HepG2 (cell line): ENCODE measurements at regions not wholly inside any gene's neighbourhood (a gene's known extent, or its start where the extent isn't known, plus 50 kb on each side); places are given as distances from the start of the nearest gene placed in this dataset.

ENCODE experiments used
- ATAC-seq: fragments of 200-7000 bp; cut with Tn5 transposase; 3 replicates; pipeline ENCODE4 v1.9.1; 2020; ENCODE audit warnings: mild to moderate bottlenecking, moderate library complexity
- BruUV-seq: library from RNA; stranded (reverse); fragments of 400-500 nt; replicated peaks from 2 replicates; lab custom pipeline; 2021; lab: Mats Ljungman, UMichigan
- CTCF ChIA-PET: fragments of 300-600 bp; formaldehyde crosslinking; extraction: SDS; loops from one replicate; lab custom pipeline; 2021; ENCODE audit warnings: low total read pairs, inconsistent platforms, low intra/inter-chr PET ratio; lab: Yijun Ruan, JAX
- POLR2A ChIA-PET: fragments of 350-600 bp; sonication (Branson Sonifier 250); formaldehyde crosslinking; loops from one replicate; lab custom pipeline; 2020; ENCODE audit warnings: antibody characterized with exemption, inconsistent platforms; lab: Yijun Ruan, JAX
- DNase-seq: peaks from one replicate; pipeline ENCODE4 v3.0.0-alpha.2; 2015; ENCODE audit warnings: low spot score
- FAIRE-seq: peaks from 3 replicates; lab custom pipeline; 2011; peaks lifted over from hg19 to GRCh38; lab: Jason Lieb, UNC
- H2AFZ ChIP-seq: one replicate; pipeline ENCODE4 v1.6.1; 2011; ENCODE audit warnings: low read length, inconsistent platforms
- H3K27ac ChIP-seq: fragments of 300-600 bp; 3 replicates; pipeline ENCODE4 v1.8.0; 2011; ENCODE audit warnings: mixed run types, mild to moderate bottlenecking, mixed read lengths, low read length, inconsistent platforms; ENCODE audit not compliant: insufficient read depth; ENCODE audit errors: extremely low read length
- H3K27me3 ChIP-seq, 2 experiments: fragments of 200-600 bp in 1 of 2; 2 replicates in 1 of 2; 3 replicates in 1 of 2; pipeline versions ENCODE4 v1.6.0 to v1.8.0; 2011; ENCODE audit warnings: low read length in 2 of 2, mild to moderate bottlenecking in 2 of 2, moderate library complexity in 2 of 2, inconsistent platforms in 1 of 2; ENCODE audit not compliant: insufficient read depth in 2 of 2, control insufficient read depth in 1 of 2
- H3K36me3 ChIP-seq, 2 experiments: fragments of 200-600 bp in 1 of 2; replicated peaks in 1 of 2; 2 replicates in 1 of 2; 3 replicates in 1 of 2; pipeline versions ENCODE4 v1.5.1 to v1.8.0; 2011; ENCODE audit warnings: low read length in 2 of 2, inconsistent platforms in 1 of 2; ENCODE audit not compliant: insufficient read depth in 2 of 2, control insufficient read depth in 1 of 2
- H3K4me1 ChIP-seq: 2 replicates; pipeline ENCODE4 v1.5.1; 2012; ENCODE audit warnings: low read length, inconsistent platforms; ENCODE audit not compliant: insufficient read depth
- H3K4me2 ChIP-seq: 2 replicates; pipeline ENCODE4 v1.6.0; 2011; ENCODE audit warnings: low read depth, low read length, inconsistent platforms
- H3K4me3 ChIP-seq, 3 experiments: fragments of 200-600 bp in 1 of 3; sonication (generic), shearing (Covaris generic) in 1 of 3; replicated peaks in 1 of 3; 2 replicates each; pipeline ENCODE4 v1.5.1; 2011 to 2016; ENCODE audit warnings: low read length in 3 of 3, inconsistent platforms in 2 of 3, low read depth in 2 of 3, mild to moderate bottlenecking in 2 of 3, control low read depth in 1 of 3, mixed read lengths in 1 of 3; ENCODE audit not compliant: insufficient read depth in 1 of 3
- H3K79me2 ChIP-seq: one replicate; pipeline ENCODE4 v1.6.1; 2011; ENCODE audit warnings: low read length, inconsistent platforms; ENCODE audit not compliant: insufficient read depth
- H3K9ac ChIP-seq: 2 replicates; pipeline ENCODE4 v1.6.0; 2011; ENCODE audit warnings: mild to moderate bottlenecking, low read depth, low read length, inconsistent platforms; ENCODE audit not compliant: insufficient read depth
- H3K9me3 ChIP-seq: 2 replicates; pipeline ENCODE4 v1.5.1; 2012; ENCODE audit warnings: mild to moderate bottlenecking, low read length
- H4K20me1 ChIP-seq: 2 replicates; pipeline ENCODE4 v1.6.0; 2011; ENCODE audit warnings: inconsistent platforms, mild to moderate bottlenecking, low read length, moderate library complexity; ENCODE audit not compliant: insufficient read depth
- ATAD3A ChIP-seq: sonication (generic); formaldehyde crosslinking; IDR thresholded peaks from 2 replicates; pipeline ENCODE4 v1.4.0; 2020; ENCODE audit warnings: missing genetic modification reagents
- ATF7 ChIP-seq, 2 experiments: fragments of 450-650 bp in 1 of 2; sonication (generic) in 1 of 2; formaldehyde crosslinking in 1 of 2; IDR thresholded peaks; 2 replicates each; pipeline versions ENCODE4 v1.4.0 to v1.6.1; 2016 to 2020; ENCODE audit warnings: antibody characterized with exemption in 1 of 2, mild to moderate bottlenecking in 1 of 2, missing genetic modification reagents in 1 of 2
- FOXJ3 ChIP-seq: sonication (generic); formaldehyde crosslinking; IDR thresholded peaks from 2 replicates; pipeline ENCODE4 v1.4.0; 2020; ENCODE audit warnings: missing genetic modification reagents, mild to moderate bottlenecking, borderline replicate concordance
- GTF3A ChIP-seq: sonication (generic); formaldehyde crosslinking; conservative IDR thresholded peaks from 2 replicates; pipeline ENCODE4 v1.4.0; 2020; ENCODE audit warnings: mild to moderate bottlenecking, missing genetic modification reagents
- HDAC2 ChIP-seq: sonication (generic); formaldehyde crosslinking; IDR thresholded peaks from 2 replicates; pipeline ENCODE4 v1.4.0; 2020; ENCODE audit warnings: missing genetic modification reagents
- HMGA1 ChIP-seq: sonication (generic); formaldehyde crosslinking; conservative IDR thresholded peaks from 2 replicates; pipeline ENCODE4 v1.4.0; 2020; ENCODE audit warnings: missing genetic modification reagents
- HNRNPK ChIP-seq: fragments of 200-400 bp; formaldehyde crosslinking; IDR thresholded peaks from 2 replicates; pipeline ENCODE4 v1.6.1; 2018; ENCODE audit warnings: low read length, low read depth, moderate library complexity, mild to moderate bottlenecking; ENCODE audit not compliant: poor library complexity, severe bottlenecking
- KDM5A ChIP-seq: fragments of 200-600 bp; sonication (generic); IDR thresholded peaks from 2 replicates; pipeline ENCODE4 v1.7.0; 2018; ENCODE audit warnings: antibody characterized with exemption, mild to moderate bottlenecking, low read length, borderline replicate concordance
- MIXL1 ChIP-seq: IDR thresholded peaks from 2 replicates; pipeline ENCODE4 v1.6.1; 2016
- MTA1 ChIP-seq: sonication (generic); formaldehyde crosslinking; IDR thresholded peaks from 2 replicates; pipeline ENCODE4 v1.4.0; 2020; ENCODE audit warnings: missing genetic modification reagents, mild to moderate bottlenecking, borderline replicate concordance
- SCMH1 ChIP-seq: sonication (generic); formaldehyde crosslinking; IDR thresholded peaks from 2 replicates; pipeline ENCODE4 v1.9.0; 2021; ENCODE audit warnings: missing genetic modification reagents, mild to moderate bottlenecking, borderline replicate concordance
- ZNF205 ChIP-seq: IDR thresholded peaks from 2 replicates; pipeline ENCODE4 v1.6.1; 2018; ENCODE audit warnings: missing biosample characterization, missing genetic modification reagents
- ZNF331 ChIP-seq: sonication (generic); formaldehyde crosslinking; IDR thresholded peaks from 2 replicates; pipeline ENCODE4 v1.4.0; 2020; ENCODE audit warnings: missing genetic modification reagents
- ZNF530 ChIP-seq: sonication (generic); formaldehyde crosslinking; IDR thresholded peaks from 2 replicates; pipeline ENCODE4 v1.5.0; 2020; ENCODE audit warnings: low read depth, mild to moderate bottlenecking, missing genetic modification reagents
- ZNF607 ChIP-seq: sonication (generic); formaldehyde crosslinking; IDR thresholded peaks from 2 replicates; pipeline ENCODE4 v1.5.1; 2020; ENCODE audit warnings: missing genetic modification reagents, mild to moderate bottlenecking, borderline replicate concordance
- WGBS: methylation state at CpG from one replicate; pipeline ENCODE4 v1.1.6; 2017; ENCODE audit warnings: low lambda C conversion rate; 5-methylcytosine and 5-hydroxymethylcytosine counted together
- in situ Hi-C: cut with HindIII; loops from 2 replicates; pipeline ENCODE4 v1.10.0; 2017; ENCODE audit warnings: low pct_unique_long_range_greater_than_20kb; ENCODE audit not compliant: extremely low pct_ligation_motif_present
- intact Hi-C: fragments of 100-400 bp; cut with micrococcal nuclease; formaldehyde crosslinking; loops from one replicate; pipeline ENCODE4 v1.10.0; 2022; ENCODE audit not compliant: unreplicated experiment
- TF ChIP-seq, protein P1 (sequence below): sonication (generic); formaldehyde crosslinking; IDR thresholded peaks from 2 replicates; pipeline ENCODE4 v1.5.0; 2020; ENCODE audit warnings: mild to moderate bottlenecking, low read depth, missing genetic modification reagents, borderline replicate concordance
- TF ChIP-seq, protein P2 (sequence below): sonication (generic); formaldehyde crosslinking; IDR thresholded peaks from 2 replicates; pipeline ENCODE4 v1.4.0; 2020; ENCODE audit warnings: mild to moderate bottlenecking, missing genetic modification reagents
- TF ChIP-seq, protein P3 (sequence below): sonication (generic); formaldehyde crosslinking; IDR thresholded peaks from 2 replicates; pipeline ENCODE4 v1.5.1; 2020; ENCODE audit warnings: mild to moderate bottlenecking, missing genetic modification reagents

DNA sequence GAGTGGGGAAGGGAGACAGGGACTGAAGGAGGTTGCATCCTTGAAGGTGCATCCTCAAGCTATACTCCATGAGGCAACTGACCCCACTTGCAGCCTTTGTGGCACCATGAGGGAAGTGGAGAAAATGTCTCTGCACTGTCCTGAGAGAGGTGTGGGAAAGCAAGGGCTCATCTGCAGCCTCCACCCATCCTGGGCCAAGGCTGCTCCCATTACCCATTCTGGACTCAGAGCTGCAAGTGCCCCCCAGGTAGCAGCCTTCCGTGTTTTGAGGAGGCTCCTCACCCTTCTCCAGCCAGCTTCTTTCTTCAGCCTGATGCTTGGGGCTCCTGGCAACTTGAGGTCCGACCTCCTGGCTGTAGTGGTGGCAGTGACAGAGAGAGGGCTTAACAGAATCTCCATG lies 294.6 kb downstream of the CDH26 start:
- intact Hi-C loops (no loop called here), in situ Hi-C loops (no loop called here)
- no TSS peak for BruUV-seq
- Histone ChIP-seq H3K4me1 (peaks cover 4% of the 10 kb centered on the region), H3K27ac (no peak overlapping the region), H3K27me3 (peaks cover 3 to 36% of the 10 kb centered on the region in 2 experiments; a peak in 3 of 5 replicates), H3K9ac (no peak overlapping the region), H3K4me2 (no peak overlapping the region), H4K20me1 (no peaks in the 10 kb centered on the region), H3K9me3 (no peaks in the 10 kb centered on the region), H2AFZ (no peak overlapping the region), H3K36me3 (no peaks in the 10 kb centered on the region), H3K79me2 (no peaks in the 10 kb centered on the region), H3K4me3 (no peak overlapping the region)
- ATAC-seq (no peak), DNase-seq (no peak), FAIRE-seq (no peak)
- ChIA-PET CTCF (no interaction called here), POLR2A (no interaction called here)
- WGBS = 0% methylated on average over 2 of the region's 2 CpGs
- TF ChIP-seq HNRNPK = no peak
- no peak for TF ChIP-seq ZNF205
- TF ChIP-seq FOXJ3 (CRISPR knock-in tag) = no peak
- TF ChIP-seq ZNF530 (CRISPR knock-in tag) = no peak
- no peak for TF ChIP-seq ZNF607 (CRISPR knock-in tag)
- no peak for TF ChIP-seq HDAC2 (CRISPR knock-in tag)
- no peak for TF ChIP-seq MIXL1 (CRISPR knock-in tag)
- TF ChIP-seq MTA1 (CRISPR knock-in tag) = no peak
- TF ChIP-seq ATF7 (IDR thresholded peaks at IDR 0.05) = no peak
- no peak for TF ChIP-seq ATF7 (CRISPR knock-in tag; IDR thresholded peaks at IDR 0.05)
- TF ChIP-seq, protein P1, sequence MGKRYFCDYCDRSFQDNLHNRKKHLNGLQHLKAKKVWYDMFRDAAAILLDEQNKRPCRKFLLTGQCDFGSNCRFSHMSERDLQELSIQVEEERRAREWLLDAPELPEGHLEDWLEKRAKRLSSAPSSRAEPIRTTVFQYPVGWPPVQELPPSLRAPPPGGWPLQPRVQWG (CRISPR knock-in tag) = no peak
- no peak for TF ChIP-seq KDM5A
- TF ChIP-seq, protein P2, sequence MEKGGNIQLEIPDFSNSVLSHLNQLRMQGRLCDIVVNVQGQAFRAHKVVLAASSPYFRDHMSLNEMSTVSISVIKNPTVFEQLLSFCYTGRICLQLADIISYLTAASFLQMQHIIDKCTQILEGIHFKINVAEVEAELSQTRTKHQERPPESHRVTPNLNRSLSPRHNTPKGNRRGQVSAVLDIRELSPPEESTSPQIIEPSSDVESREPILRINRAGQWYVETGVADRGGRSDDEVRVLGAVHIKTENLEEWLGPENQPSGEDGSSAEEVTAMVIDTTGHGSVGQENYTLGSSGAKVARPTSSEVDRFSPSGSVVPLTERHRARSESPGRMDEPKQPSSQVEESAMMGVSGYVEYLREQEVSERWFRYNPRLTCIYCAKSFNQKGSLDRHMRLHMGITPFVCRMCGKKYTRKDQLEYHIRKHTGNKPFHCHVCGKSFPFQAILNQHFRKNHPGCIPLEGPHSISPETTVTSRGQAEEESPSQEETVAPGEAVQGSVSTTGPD (CRISPR knock-in tag) = no peak
- TF ChIP-seq, protein P3, sequence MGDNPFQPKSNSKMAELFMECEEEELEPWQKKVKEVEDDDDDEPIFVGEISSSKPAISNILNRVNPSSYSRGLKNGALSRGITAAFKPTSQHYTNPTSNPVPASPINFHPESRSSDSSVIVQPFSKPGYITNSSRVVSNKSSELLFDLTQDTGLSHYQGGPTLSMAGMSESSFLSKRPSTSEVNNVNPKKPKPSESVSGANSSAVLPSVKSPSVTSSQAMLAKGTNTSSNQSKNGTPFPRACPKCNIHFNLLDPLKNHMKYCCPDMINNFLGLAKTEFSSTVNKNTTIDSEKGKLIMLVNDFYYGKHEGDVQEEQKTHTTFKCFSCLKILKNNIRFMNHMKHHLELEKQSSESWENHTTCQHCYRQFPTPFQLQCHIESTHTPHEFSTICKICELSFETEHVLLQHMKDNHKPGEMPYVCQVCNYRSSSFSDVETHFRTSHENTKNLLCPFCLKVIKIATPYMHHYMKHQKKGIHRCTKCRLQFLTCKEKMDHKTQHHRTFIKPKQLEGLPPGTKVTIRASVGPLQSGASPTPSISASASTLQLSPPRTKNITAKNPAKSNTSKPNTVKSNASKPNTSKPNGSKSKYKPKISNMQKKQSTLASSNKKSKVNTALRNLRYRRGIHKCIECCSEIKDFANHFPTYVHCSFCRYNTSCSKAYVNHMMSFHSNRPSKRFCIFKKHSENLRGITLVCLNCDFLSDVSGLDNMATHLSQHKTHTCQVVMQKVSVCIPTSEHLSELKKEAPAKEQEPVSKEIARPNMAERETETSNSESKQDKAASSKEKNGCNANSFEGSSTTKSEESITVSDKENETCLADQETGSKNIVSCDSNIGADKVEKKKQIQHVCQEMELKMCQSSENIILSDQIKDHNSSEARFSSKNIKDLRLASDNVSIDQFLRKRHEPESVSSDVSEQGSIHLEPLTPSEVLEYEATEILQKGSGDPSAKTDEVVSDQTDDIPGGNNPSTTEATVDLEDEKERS (CRISPR knock-in tag) = no peak
- no peak for TF ChIP-seq ATAD3A (CRISPR knock-in tag)
- no peak for TF ChIP-seq ZNF331
- no peak for TF ChIP-seq GTF3A (CRISPR knock-in tag)
- TF ChIP-seq HMGA1 (CRISPR knock-in tag) = no peak
- no peak for TF ChIP-seq SCMH1
